ENCODE measurements at regions not wholly inside any gene's neighbourhood (a gene's known extent, or its start where the extent isn't known, plus 50 kb on each side); places are given as distances from the start of the nearest gene placed in this dataset.
A peak's percentile ranks its signal among the peaks of the same experiment; 100 is the strongest.
"Not testable (repeated sequence)": the region's sequence is repeated elsewhere in the genome, so short reads cannot be mapped to it uniquely, and the experiment has no call there.

GRCh38 chr11:110347660-110348059, 51.2 kb upstream of the RDX start:
- no peak for FAIRE-seq
- DNase-seq (ENCODE audit: insufficient read length, low spot score) = no peak

- no peak for FAIRE-seq
Observed at GRCh38 chr11:110349138-110349996, 53.0 kb upstream of the RDX start.

GRCh38 chr11:110349997-110350383, 53.6 kb upstream of the RDX start:
- not testable (repeated sequence) for FAIRE-seq; DNase-seq (ENCODE audit: insufficient read length, low spot score)

More at GRCh38 chr11:110349138-110349996, 53.0 kb upstream of the RDX start:
- no peak for DNase-seq (ENCODE audit: insufficient read length, low spot score)

GRCh38 chr11:110355011-110355744, 58.8 kb upstream of the RDX start:
- DNase-seq (ENCODE audit: insufficient read length, low spot score) (no peak), FAIRE-seq (no peak)

GRCh38 chr11:110356762-110357671, 60.6 kb upstream of the RDX start:
- DNase-seq (ENCODE audit: insufficient read length, low spot score) (peak; percentile 67), FAIRE-seq (peak; percentile 59)

- FAIRE-seq (no peak), DNase-seq (ENCODE audit: insufficient read length, low spot score) (no peak)
Observed at GRCh38 chr11:110358336-110358735, 61.9 kb upstream of the RDX start.

- not testable (repeated sequence) for FAIRE-seq; DNase-seq (ENCODE audit: insufficient read length, low spot score)
Observed at GRCh38 chr11:110360781-110361408, 64.5 kb upstream of the RDX start.

- peak; percentile 33 for DNase-seq (ENCODE audit: insufficient read length, low spot score)
- peak; percentile 4 for FAIRE-seq
Observed at GRCh38 chr11:110362971-110363509, 66.6 kb upstream of the RDX start.

GRCh38 chr11:110366291-110366690, 63.5 kb upstream of the FDX1 start:
- FAIRE-seq (no peak), DNase-seq (ENCODE audit: insufficient read length, low spot score) (peak; percentile 25)

- FAIRE-seq (no peak), DNase-seq (ENCODE audit: insufficient read length, low spot score) (peak; percentile 26)
Observed at GRCh38 chr11:110367571-110367970, 62.2 kb upstream of the FDX1 start.

GRCh38 chr11:110371084-110371483, 58.7 kb upstream of the FDX1 start:
- peak; percentile 28 for FAIRE-seq

GRCh38 chr11:110373051-110373702, 56.6 kb upstream of the FDX1 start:
- FAIRE-seq = no peak
- DNase-seq (ENCODE audit: insufficient read length, low spot score) = no peak

More at GRCh38 chr11:110371084-110371483, 58.7 kb upstream of the FDX1 start:
- no peak for DNase-seq (ENCODE audit: insufficient read length, low spot score)

- FAIRE-seq (no peak), DNase-seq (ENCODE audit: insufficient read length, low spot score) (no peak)
Observed at GRCh38 chr11:110374921-110375320, 54.8 kb upstream of the FDX1 start.

- DNase-seq (ENCODE audit: insufficient read length, low spot score) = no peak
- no peak for FAIRE-seq
Observed at GRCh38 chr11:110375351-110375750, 54.4 kb upstream of the FDX1 start.

GRCh38 chr11:110376021-110376420, 53.7 kb upstream of the FDX1 start:
- DNase-seq (ENCODE audit: insufficient read length, low spot score) (no peak), FAIRE-seq (no peak)

- FAIRE-seq = peak; percentile 72
- peak; percentile 84 for DNase-seq (ENCODE audit: insufficient read length, low spot score)
Observed at GRCh38 chr11:110376711-110377324, 52.9 kb upstream of the FDX1 start.

GRCh38 chr11:110377434-110377833, 52.3 kb upstream of the FDX1 start:
- DNase-seq (ENCODE audit: insufficient read length, low spot score) = no peak
- FAIRE-seq = no peak

- no peak for DNase-seq (ENCODE audit: insufficient read length, low spot score)
- no peak for FAIRE-seq
Observed at GRCh38 chr11:110379261-110379660, 50.5 kb upstream of the FDX1 start.

GRCh38 chr11:110379936-110380335, 49.8 kb upstream of the FDX1 start:
- no peak for DNase-seq (ENCODE audit: insufficient read length, low spot score)
- FAIRE-seq = no peak

Data from HTR-8/SVneo (cell line).